Thymus (tissue), 11 donors: ENCODE measurements at regions not wholly inside any gene's neighbourhood (a gene's known extent, or its start where the extent isn't known, plus 50 kb on each side); places are given as distances from the start of the nearest gene placed in this dataset.

Experiments used
- DNase-seq, 9 donors: peaks; one replicate each; pipeline ENCODE4 v3.0.0-alpha.2; 2013; ENCODE audit warnings: low spot score in 9 of 9, low read depth in 6 of 9, missing footprints in 1 of 9
- H3K27ac ChIP-seq, 2 donors: one replicate each; pipeline ENCODE4 v1.5.1; 2013; ENCODE audit warnings: control low read depth in 1 of 2, low read depth in 1 of 2, low read length in 1 of 2, mild to moderate bottlenecking in 1 of 2, moderate library complexity in 1 of 2
- H3K27me3 ChIP-seq, 2 donors: one replicate each; pipeline ENCODE4 v1.5.1; 2013; ENCODE audit warnings: low read length in 1 of 2; ENCODE audit not compliant: control insufficient read depth in 2 of 2, insufficient read depth in 1 of 2
- H3K36me3 ChIP-seq, 2 donors: one replicate each; pipeline ENCODE4 v1.5.1; 2013; ENCODE audit warnings: low read length in 1 of 2, mild to moderate bottlenecking in 1 of 2, moderate library complexity in 1 of 2; ENCODE audit not compliant: control insufficient read depth in 2 of 2, insufficient read depth in 2 of 2
- H3K4me1 ChIP-seq, 2 donors: one replicate each; pipeline ENCODE4 v1.5.1; 2013; ENCODE audit warnings: low read length in 2 of 2; ENCODE audit not compliant: control insufficient read depth in 2 of 2, insufficient read depth in 2 of 2
- H3K4me3 ChIP-seq, 2 donors: one replicate each; pipeline ENCODE4 v1.5.1; 2013; ENCODE audit warnings: low read length in 2 of 2, control low read depth in 1 of 2, mild to moderate bottlenecking in 1 of 2
- H3K9me3 ChIP-seq, 2 donors: one replicate each; pipeline ENCODE4 v1.5.1; 2013; ENCODE audit warnings: low read length in 1 of 2, mild to moderate bottlenecking in 1 of 2; ENCODE audit not compliant: control insufficient read depth in 2 of 2, insufficient read depth in 1 of 2
- WGBS: extraction: QIAGEN DNeasy Blood & Tissue Kit; methylation state at CpG from one replicate; pipeline ENCODE4 v1.1.7; 2013; 5-methylcytosine and 5-hydroxymethylcytosine counted together
- donor health status: healthy.

- Histone ChIP-seq H3K36me3 (no peaks in the 10 kb centered on the region), H3K27ac (no peak overlapping the region), H3K9me3 (no peaks in the 10 kb centered on the region), H3K27me3 (no peaks in the 10 kb centered on the region), H3K4me3 (no peak overlapping the region), H3K4me1 (no peaks in the 10 kb centered on the region)
- DNase-seq, result no peak
These were observed 359.9 kb upstream of the ZC3H15 start for GRCh38 chr2:186126181-186126580.

DNA sequence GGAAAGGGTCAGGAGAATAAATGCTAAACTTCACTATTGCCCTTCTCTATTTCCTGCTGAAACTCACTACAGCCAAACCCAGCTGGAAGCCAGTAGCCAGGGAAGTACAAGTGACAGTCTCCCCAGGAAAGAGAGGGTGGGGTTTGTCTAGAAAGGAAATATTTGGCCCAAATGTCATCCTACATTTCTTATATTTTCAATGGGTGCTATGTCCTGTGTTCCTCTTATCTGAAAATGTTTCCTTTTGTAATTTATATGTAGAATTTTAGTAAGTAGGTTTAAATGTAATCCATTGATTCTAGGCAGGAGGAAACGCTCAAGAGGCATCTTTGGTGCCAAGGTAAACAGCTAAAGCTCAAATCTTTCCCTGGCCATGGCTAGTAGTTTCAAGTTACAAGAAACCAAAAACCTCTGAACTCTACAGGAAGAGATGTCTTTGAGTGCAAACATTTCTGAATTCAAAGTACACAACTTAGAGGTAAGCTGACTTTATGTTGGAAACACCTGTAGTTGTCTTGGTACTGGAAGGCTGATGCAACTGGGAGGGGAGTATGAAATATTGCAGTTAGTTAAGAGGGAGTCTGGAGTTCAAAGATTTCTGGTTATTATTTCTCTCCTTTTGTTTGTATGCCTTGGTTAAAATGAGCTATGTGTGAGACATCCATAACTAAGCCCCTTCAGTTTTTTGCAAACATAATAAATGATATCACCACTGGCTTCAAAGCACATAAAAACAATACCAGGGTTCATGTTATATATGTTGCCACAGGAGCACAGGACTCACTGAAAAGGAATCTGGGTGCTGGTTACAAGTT, 356.1 kb upstream of the ZC3H15 start:
- 88% methylated on average over 1 of the region's 1 CpG for WGBS
- no peaks in the 10 kb centered on the region for H3K36me3 ChIP-seq
- DNase-seq, result no peak
- H3K27ac ChIP-seq, result no peak overlapping the region
- H3K4me3 ChIP-seq, result no peak overlapping the region
- no peaks in the 10 kb centered on the region for H3K27me3 ChIP-seq
- no peaks in the 10 kb centered on the region for H3K9me3 ChIP-seq
- no peaks in the 10 kb centered on the region for H3K4me1 ChIP-seq

DNA sequence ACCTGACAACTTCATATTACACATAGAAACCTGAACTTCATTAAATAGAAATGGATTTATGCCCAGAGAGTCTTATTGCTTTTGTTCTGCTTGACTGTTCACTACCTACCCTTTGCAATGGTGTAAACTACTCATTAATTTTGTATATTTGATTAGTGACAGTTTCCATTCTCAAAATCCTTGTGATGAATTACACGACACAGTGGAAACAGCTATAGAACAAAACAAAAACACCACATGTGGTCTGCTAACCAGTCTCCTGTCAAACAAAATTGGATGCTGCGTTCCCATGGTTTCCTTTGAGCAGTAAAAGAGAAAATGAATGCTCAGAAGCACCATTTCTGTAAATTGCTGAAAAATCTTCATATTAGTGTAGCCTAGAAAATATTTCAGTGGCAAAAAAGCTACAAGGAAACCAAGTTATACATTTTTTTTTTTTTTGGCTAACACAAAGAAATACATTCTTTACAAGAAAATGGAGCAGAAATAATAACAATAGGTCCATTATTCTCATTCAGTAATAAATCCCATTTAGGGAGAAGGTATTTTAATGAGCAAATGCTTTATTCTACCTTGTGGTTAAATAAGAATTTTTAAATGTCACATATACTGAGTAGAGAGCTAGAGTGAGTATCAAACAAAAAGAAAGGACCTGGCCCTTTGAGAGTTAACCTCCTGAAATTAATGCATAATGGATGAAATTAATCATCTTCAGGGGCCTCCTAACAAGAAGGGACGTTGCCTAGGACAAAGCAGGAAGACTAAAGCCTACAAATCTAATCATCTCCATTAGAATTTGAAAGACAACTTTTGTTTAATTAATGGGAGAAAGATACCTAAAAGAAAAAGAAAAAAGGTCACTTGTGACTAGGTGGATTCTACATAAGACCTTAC, 355.1 kb upstream of the ZC3H15 start:
- Histone ChIP-seq H3K9me3 (no peaks in the 10 kb centered on the region), H3K4me1 (no peaks in the 10 kb centered on the region), H3K4me3 (no peak overlapping the region), H3K27me3 (no peaks in the 10 kb centered on the region), H3K36me3 (no peaks in the 10 kb centered on the region), H3K27ac (no peak overlapping the region)
- 94% methylated on average over 3 of the region's 3 CpGs for WGBS
- DNase-seq, result no peak

- no peaks in the 10 kb centered on the region for H3K9me3 ChIP-seq
- no peak overlapping the region for H3K4me3 ChIP-seq
- WGBS, result 96% methylated on average over 1 of the region's 1 CpG
- H3K36me3 ChIP-seq, result no peaks in the 10 kb centered on the region
- no peaks in the 10 kb centered on the region for H3K4me1 ChIP-seq
- no peak for DNase-seq
- H3K27me3 ChIP-seq, result no peaks in the 10 kb centered on the region
- H3K27ac ChIP-seq, result no peak overlapping the region
These were observed 350.4 kb upstream of the ZC3H15 start for GRCh38 chr2:186135686-186136085.

DNA sequence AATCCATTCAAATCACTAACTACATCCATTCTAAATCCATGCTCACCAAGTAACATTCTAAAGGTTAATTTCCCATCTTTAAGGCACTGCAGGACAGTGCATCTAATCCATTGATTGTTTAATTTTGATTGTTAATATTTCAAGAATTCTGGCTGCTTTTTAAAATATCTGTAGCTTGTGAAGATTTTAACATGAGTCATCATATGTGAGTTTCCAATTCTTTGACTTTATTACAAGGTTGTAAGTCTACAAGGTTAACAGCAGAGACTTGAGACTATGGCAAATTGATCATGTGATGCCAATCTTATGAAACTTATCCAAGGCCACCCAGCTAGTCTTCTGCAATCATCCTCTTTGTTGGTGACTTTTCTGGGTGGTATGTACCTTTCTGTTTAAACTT, 349.2 kb upstream of the ZC3H15 start:
- Histone ChIP-seq H3K4me1 (no peaks in the 10 kb centered on the region), H3K27ac (no peak overlapping the region), H3K4me3 (no peak overlapping the region), H3K36me3 (no peaks in the 10 kb centered on the region), H3K27me3 (no peaks in the 10 kb centered on the region), H3K9me3 (no peaks in the 10 kb centered on the region)
- DNase-seq, result no peak

DNA sequence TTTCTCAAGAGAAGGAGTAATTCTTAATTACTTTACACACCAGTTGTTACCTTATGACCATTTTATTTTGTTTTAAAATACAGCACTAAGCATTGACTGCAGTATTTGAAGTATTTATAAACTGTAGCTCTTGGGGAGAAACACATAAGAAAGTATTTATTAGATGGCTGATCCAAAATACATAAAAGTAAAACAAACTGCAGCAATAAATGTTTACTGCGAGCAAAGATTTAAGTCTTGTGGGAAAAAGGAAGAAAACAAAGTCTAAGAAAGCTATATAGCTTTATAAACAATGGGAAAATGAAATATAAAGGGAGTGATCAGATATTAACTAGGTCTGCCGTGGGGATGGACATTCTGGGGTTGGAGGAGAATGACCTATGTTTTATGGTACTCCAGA, 347.2 kb upstream of the ZC3H15 start:
- 94% methylated on average over 2 of the region's 2 CpGs for WGBS
- H3K4me3 ChIP-seq, result no peak overlapping the region
- H3K27me3 ChIP-seq, result no peaks in the 10 kb centered on the region
- H3K4me1 ChIP-seq, result no peaks in the 10 kb centered on the region
- DNase-seq, result no peak
- no peaks in the 10 kb centered on the region for H3K9me3 ChIP-seq
- no peaks in the 10 kb centered on the region for H3K36me3 ChIP-seq
- no peak overlapping the region for H3K27ac ChIP-seq

- Histone ChIP-seq H3K36me3 (no peaks in the 10 kb centered on the region), H3K4me3 (no peak overlapping the region), H3K9me3 (no peaks in the 10 kb centered on the region), H3K27ac (no peak overlapping the region), H3K27me3 (no peaks in the 10 kb centered on the region), H3K4me1 (no peaks in the 10 kb centered on the region)
- DNase-seq, result no peak
These were observed 327.0 kb upstream of the ZC3H15 start for GRCh38 chr2:186159101-186159500.

- Histone ChIP-seq H3K9me3 (no peaks in the 10 kb centered on the region), H3K4me3 (no peak overlapping the region), H3K27ac (no peak overlapping the region), H3K4me1 (no peaks in the 10 kb centered on the region), H3K27me3 (no peaks in the 10 kb centered on the region), H3K36me3 (no peaks in the 10 kb centered on the region)
- 97% methylated on average over 2 of the region's 2 CpGs for WGBS
- DNase-seq, result no peak
These were observed 321.7 kb upstream of the ZC3H15 start for GRCh38 chr2:186164325-186164724.

DNA sequence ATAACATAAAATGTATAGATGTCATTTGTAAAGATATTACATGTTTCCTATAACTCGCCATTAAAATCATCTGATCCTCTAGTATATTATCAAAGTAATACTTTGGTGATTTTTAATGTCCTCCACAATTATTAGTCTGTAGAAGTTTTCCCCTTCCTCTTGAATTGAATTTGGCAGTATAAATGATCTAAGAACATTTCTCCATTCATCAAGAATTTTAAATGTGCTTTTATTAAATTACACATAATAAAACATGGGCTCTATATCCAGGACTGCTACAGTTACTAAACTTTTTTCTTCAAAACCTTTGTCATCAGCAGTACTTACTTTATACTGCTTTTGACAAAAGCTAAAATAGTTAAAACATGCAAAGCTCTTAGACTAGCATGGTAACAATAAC, 315.4 kb upstream of the ZC3H15 start:
- Histone ChIP-seq H3K27ac (no peak overlapping the region), H3K4me3 (no peak overlapping the region), H3K27me3 (no peaks in the 10 kb centered on the region), H3K36me3 (no peaks in the 10 kb centered on the region), H3K4me1 (no peaks in the 10 kb centered on the region), H3K9me3 (no peaks in the 10 kb centered on the region)
- WGBS, result 99% methylated on average over 1 of the region's 1 CpG
- DNase-seq, result no peak
